IMR-90 (cell line): ENCODE measurements at regions not wholly inside any gene's neighbourhood (a gene's known extent, or its start where the extent isn't known, plus 50 kb on each side); places are given as distances from the start of the nearest gene placed in this dataset.

Experiments
- ATAC-seq: fragments of 200-7000 bp; cut with Tn5 transposase; 2 replicates; pipeline ENCODE4 v1.9.1; 2020; ENCODE audit warnings: low read depth, mild to moderate bottlenecking, moderate library complexity
- BruUV-seq: library from RNA; stranded (reverse); fragments of 400-500 nt; replicated peaks from 2 replicates; lab custom pipeline; 2021; lab: Mats Ljungman, UMichigan
- CTCF ChIA-PET: fragments of 300-600 bp; formaldehyde crosslinking; extraction: SDS; loops from one replicate; lab custom pipeline; 2021; ENCODE audit warnings: antibody characterized with exemption; lab: Yijun Ruan, JAX
- POLR2A ChIA-PET: fragments of 300-600 bp; sonication (Branson Sonifier 250); formaldehyde crosslinking; loops from one replicate; lab custom pipeline; 2022; ENCODE audit warnings: antibody characterized with exemption; ENCODE audit not compliant: unreplicated experiment; lab: Charles Lee
- DNase-seq: peaks from one replicate; pipeline ENCODE4 v3.0.0; 2013
- H2AFZ ChIP-seq: replicated peaks from 2 replicates; pipeline ENCODE3; 2013; ENCODE audit warnings: low read length, mild to moderate bottlenecking; ENCODE audit not compliant: poor library complexity
- H2AK5ac ChIP-seq: 2 replicates; pipeline ENCODE4 v1.6.1; 2013; ENCODE audit warnings: low read depth, low read length, inconsistent platforms
- H2AK9ac ChIP-seq: replicated peaks from 2 replicates; pipeline ENCODE3; 2013; ENCODE audit warnings: mild to moderate bottlenecking, low read depth, low read length, moderate library complexity; ENCODE audit not compliant: poor library complexity
- H2BK120ac ChIP-seq: 2 replicates; pipeline ENCODE4 v1.6.1; 2013; ENCODE audit warnings: low read depth, low read length, inconsistent platforms
- H2BK15ac ChIP-seq: 3 replicates; pipeline ENCODE4 v1.6.1; 2013; ENCODE audit warnings: low read depth, low read length, inconsistent platforms
- H2BK20ac ChIP-seq: 2 replicates; pipeline ENCODE4 v1.6.1; 2013; ENCODE audit warnings: low read depth, mild to moderate bottlenecking, inconsistent platforms, low read length, moderate library complexity
- H2BK5ac ChIP-seq: 2 replicates; pipeline ENCODE4 v1.6.1; 2013; ENCODE audit warnings: mild to moderate bottlenecking, low read depth, low read length, inconsistent platforms; ENCODE audit not compliant: poor library complexity, severe bottlenecking
- H3K14ac ChIP-seq: replicated peaks from 2 replicates; pipeline ENCODE4 v1.6.1; 2013; ENCODE audit warnings: low read depth, low read length, inconsistent platforms
- H3K18ac ChIP-seq: 2 replicates; pipeline ENCODE4 v1.6.1; 2013; ENCODE audit warnings: low read depth, low read length, control low read depth
- H3K23ac ChIP-seq: 2 replicates; pipeline ENCODE4 v1.6.1; 2013; ENCODE audit warnings: low read depth, low read length, inconsistent platforms
- H3K27ac ChIP-seq: 2 replicates; pipeline ENCODE4 v1.5.1; 2013; ENCODE audit warnings: mild to moderate bottlenecking, control low read depth, low read length; ENCODE audit not compliant: insufficient read depth
- H3K27me3 ChIP-seq: 2 replicates; pipeline ENCODE4 v1.6.1; 2013; ENCODE audit warnings: low read length; ENCODE audit not compliant: control insufficient read depth, insufficient read depth
- H3K36me3 ChIP-seq: 2 replicates; pipeline ENCODE4 v1.6.1; 2013; ENCODE audit warnings: low read length, mixed read lengths; ENCODE audit not compliant: control insufficient read depth, insufficient read depth
- H3K4ac ChIP-seq: 2 replicates; pipeline ENCODE4 v1.6.1; 2013; ENCODE audit warnings: low read depth, low read length, inconsistent platforms
- H3K4me1 ChIP-seq: 2 replicates; pipeline ENCODE4 v1.6.1; 2013; ENCODE audit warnings: low read length, mixed read lengths; ENCODE audit not compliant: control insufficient read depth, insufficient read depth
- H3K4me2 ChIP-seq: 2 replicates; pipeline ENCODE4 v1.6.1; 2013; ENCODE audit warnings: low read depth, mild to moderate bottlenecking, control low read depth, low read length, moderate library complexity
- H3K4me3 ChIP-seq: 2 replicates; pipeline ENCODE4 v1.5.1; 2013; ENCODE audit warnings: low read depth, mild to moderate bottlenecking, control low read depth, low read length, moderate library complexity; ENCODE audit not compliant: insufficient read depth
- H3K56ac ChIP-seq: 2 replicates; pipeline ENCODE4 v1.6.1; 2013; ENCODE audit warnings: low read length, inconsistent platforms; ENCODE audit not compliant: insufficient read depth; ENCODE audit errors: extremely low read depth
- H3K79me1 ChIP-seq, 2 experiments: 2 replicates each; pipeline ENCODE4 v1.6.1; 2013; ENCODE audit warnings: low read length in 2 of 2, inconsistent platforms in 1 of 2, low read depth in 1 of 2
- H3K9ac ChIP-seq: 2 replicates; pipeline ENCODE4 v1.6.1; 2013; ENCODE audit warnings: low read depth, low read length, control low read depth
- H3K9me1 ChIP-seq: 2 replicates; pipeline ENCODE4 v1.6.1; 2013; ENCODE audit warnings: low read length, inconsistent platforms; ENCODE audit not compliant: insufficient read depth
- H3K9me3 ChIP-seq: 2 replicates; pipeline ENCODE4 v1.6.1; 2013; ENCODE audit warnings: low read length; ENCODE audit not compliant: control insufficient read depth, insufficient read depth
- H4K20me1 ChIP-seq: 2 replicates; pipeline ENCODE4 v1.6.1; 2013; ENCODE audit warnings: low read length, inconsistent platforms; ENCODE audit not compliant: insufficient read depth
- H4K5ac ChIP-seq: 2 replicates; pipeline ENCODE4 v1.6.1; 2013; ENCODE audit warnings: mild to moderate bottlenecking, low read depth, low read length, control low read depth
- H4K8ac ChIP-seq, 2 experiments: 2 replicates each; pipeline ENCODE4 v1.6.1; 2013; ENCODE audit warnings: low read depth in 2 of 2, low read length in 2 of 2, control low read depth in 1 of 2, inconsistent platforms in 1 of 2
- H4K91ac ChIP-seq: 2 replicates; pipeline ENCODE4 v1.6.1; 2013; ENCODE audit warnings: low read depth, low read length, inconsistent platforms; ENCODE audit not compliant: insufficient read depth
- BHLHE40 ChIP-seq: fragments of 150-350 bp; IDR thresholded peaks from 2 replicates; pipeline ENCODE4 v1.6.1; 2016; ENCODE audit warnings: mild to moderate bottlenecking, low read depth, low read length
- CEBPB ChIP-seq: IDR thresholded peaks from 2 replicates; pipeline ENCODE4 v1.6.1; 2012; ENCODE audit warnings: low read depth, low read length, improper control_type of control experiment
- CHD1 ChIP-seq: IDR thresholded peaks from 2 replicates; pipeline ENCODE4 v1.6.1; 2012; ENCODE audit warnings: low read depth, low read length, improper control_type of control experiment
- FOS ChIP-seq: fragments of 150-350 bp; IDR thresholded peaks from 2 replicates; pipeline ENCODE4 v1.6.1; 2016; ENCODE audit warnings: low read depth, low read length
- MAFK ChIP-seq: IDR thresholded peaks from 2 replicates; pipeline ENCODE4 v1.6.1; 2012; ENCODE audit warnings: low read depth, low read length, improper control_type of control experiment
- MAZ ChIP-seq: IDR thresholded peaks from 2 replicates; pipeline ENCODE4 v1.6.1; 2012; ENCODE audit warnings: low read depth, mild to moderate bottlenecking, low read length, improper control_type of control experiment, moderate library complexity, borderline replicate concordance
- MXI1 ChIP-seq: IDR thresholded peaks from 2 replicates; pipeline ENCODE4 v1.6.1; 2012; ENCODE audit warnings: low read depth, mild to moderate bottlenecking, low read length, moderate library complexity, borderline replicate concordance
- NFE2L2 ChIP-seq: fragments of 150-350 bp; IDR thresholded peaks from 2 replicates; pipeline ENCODE4 v1.6.1; 2016; ENCODE audit warnings: low read depth, mild to moderate bottlenecking, low read length
- POLR2A ChIP-seq: IDR thresholded peaks from 2 replicates; pipeline ENCODE4 v1.6.1; 2012; ENCODE audit warnings: mild to moderate bottlenecking, low read depth, low read length
- RAD21 ChIP-seq: IDR thresholded peaks from 2 replicates; pipeline ENCODE4 v1.6.1; 2012; ENCODE audit warnings: low read length, improper control_type of control experiment
- RCOR1 ChIP-seq: IDR thresholded peaks from 2 replicates; pipeline ENCODE4 v1.6.1; 2012; ENCODE audit warnings: mild to moderate bottlenecking, low read length, improper control_type of control experiment; ENCODE audit not compliant: insufficient replicate concordance
- RFX5 ChIP-seq: IDR thresholded peaks from 2 replicates; pipeline ENCODE4 v1.8.0; 2012; ENCODE audit warnings: low read depth, mild to moderate bottlenecking, low read length, moderate library complexity
- SMC3 ChIP-seq: fragments of 150-350 bp; IDR thresholded peaks from 2 replicates; pipeline ENCODE4 v1.6.1; 2016; ENCODE audit warnings: low read depth, mild to moderate bottlenecking, antibody characterized with exemption, low read length, moderate library complexity
- WGBS, 2 experiments: methylation state at CpG; one replicate each; pipeline versions ENCODE4 v1.1.5 to v1.1.7; 2013; ENCODE audit warnings: missing lambda C conversion rate in 2 of 2; ENCODE audit not compliant: insufficient read length in 1 of 2; ENCODE audit errors: extremely low coverage in 2 of 2; 5-methylcytosine and 5-hydroxymethylcytosine counted together
- dilution Hi-C: fragments of 300-500 bp; cut with HindIII; formaldehyde crosslinking; loops from one replicate; pipeline ENCODE4 v1.14.3; 2018; ENCODE audit warnings: low sequenced_read_pairs; ENCODE audit not compliant: unreplicated experiment
- in situ Hi-C: fragments of 300-500 bp; cut with MboI; formaldehyde crosslinking; loops from 3 replicates; pipeline ENCODE4 v1.14.3; 2019; ENCODE audit warnings: low sequenced_read_pairs, inconsistent platforms, mixed read lengths
- intact Hi-C: fragments of 100-400 bp; cut with micrococcal nuclease; formaldehyde crosslinking; loops from 2 replicates; pipeline ENCODE4 v1.10.0; 2022
- TF ChIP-seq, protein P1 (sequence below): fragments of 150-350 bp; IDR thresholded peaks from 2 replicates; pipeline ENCODE4 v1.6.1; 2017; ENCODE audit warnings: mild to moderate bottlenecking, antibody characterized with exemption, low read length, low read depth
- TF ChIP-seq, protein P2 (sequence below): conservative IDR thresholded peaks from 2 replicates; pipeline ENCODE4 v1.5.1; 2012; ENCODE audit warnings: mild to moderate bottlenecking, low read depth, low read length, improper control_type of control experiment
- TF ChIP-seq, protein P3 (sequence below): fragments of 150-350 bp; IDR thresholded peaks from 2 replicates; pipeline ENCODE4 v1.6.1; 2016; ENCODE audit warnings: low read depth, mild to moderate bottlenecking, low read length, moderate library complexity, borderline replicate concordance

DNA sequence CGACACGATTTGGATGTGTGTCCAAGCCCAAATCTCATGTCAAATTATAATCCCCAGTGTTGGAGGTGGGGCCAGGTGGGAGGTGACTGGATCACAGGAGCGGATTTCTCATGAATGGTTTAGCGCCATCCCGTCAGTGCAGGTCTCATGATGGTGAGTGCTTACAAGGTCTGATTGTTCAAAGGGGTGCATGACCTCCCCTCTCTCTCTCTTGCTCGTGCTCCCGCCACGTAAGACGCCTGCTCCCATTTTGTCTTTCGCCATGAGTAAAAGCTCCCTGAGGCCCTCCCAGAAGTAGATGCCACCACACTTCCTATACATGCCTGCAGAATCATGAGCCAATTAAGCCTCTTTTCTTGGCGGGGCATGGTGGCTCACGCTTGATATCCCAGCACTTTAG, 71.5 kb upstream of the NANOS1 start:
- no peak overlapping the region for H3K4me2 ChIP-seq
- no TSS peak for BruUV-seq
- H3K4ac ChIP-seq = no peak overlapping the region
- no peak overlapping the region for H2AK9ac ChIP-seq
- in situ Hi-C loops (no loop called here), dilution Hi-C loops (no loop called here), intact Hi-C loops (no loop called here)
- no peak overlapping the region for H4K5ac ChIP-seq
- H3K14ac ChIP-seq = no peak overlapping the region
- no peaks in the 10 kb centered on the region for H3K79me1 ChIP-seq
- no peak overlapping the region for H3K23ac ChIP-seq
- H4K8ac ChIP-seq = no peak overlapping the region
- H3K9me3 ChIP-seq = no peaks in the 10 kb centered on the region
- H3K4me3 ChIP-seq = no peak overlapping the region
- TF ChIP-seq SMC3 (no peak), RAD21 (no peak), POLR2A (no peak), NFE2L2 (no peak), MAFK (no peak), MAZ (no peak), FOS (no peak), RFX5 (no peak), BHLHE40 (no peak), CEBPB (no peak), CHD1 (no peak), RCOR1 (no peak), MXI1 (no peak)
- TF ChIP-seq, protein P1, sequence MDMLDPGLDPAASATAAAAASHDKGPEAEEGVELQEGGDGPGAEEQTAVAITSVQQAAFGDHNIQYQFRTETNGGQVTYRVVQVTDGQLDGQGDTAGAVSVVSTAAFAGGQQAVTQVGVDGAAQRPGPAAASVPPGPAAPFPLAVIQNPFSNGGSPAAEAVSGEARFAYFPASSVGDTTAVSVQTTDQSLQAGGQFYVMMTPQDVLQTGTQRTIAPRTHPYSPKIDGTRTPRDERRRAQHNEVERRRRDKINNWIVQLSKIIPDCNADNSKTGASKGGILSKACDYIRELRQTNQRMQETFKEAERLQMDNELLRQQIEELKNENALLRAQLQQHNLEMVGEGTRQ = no peak
- TF ChIP-seq, protein P2, sequence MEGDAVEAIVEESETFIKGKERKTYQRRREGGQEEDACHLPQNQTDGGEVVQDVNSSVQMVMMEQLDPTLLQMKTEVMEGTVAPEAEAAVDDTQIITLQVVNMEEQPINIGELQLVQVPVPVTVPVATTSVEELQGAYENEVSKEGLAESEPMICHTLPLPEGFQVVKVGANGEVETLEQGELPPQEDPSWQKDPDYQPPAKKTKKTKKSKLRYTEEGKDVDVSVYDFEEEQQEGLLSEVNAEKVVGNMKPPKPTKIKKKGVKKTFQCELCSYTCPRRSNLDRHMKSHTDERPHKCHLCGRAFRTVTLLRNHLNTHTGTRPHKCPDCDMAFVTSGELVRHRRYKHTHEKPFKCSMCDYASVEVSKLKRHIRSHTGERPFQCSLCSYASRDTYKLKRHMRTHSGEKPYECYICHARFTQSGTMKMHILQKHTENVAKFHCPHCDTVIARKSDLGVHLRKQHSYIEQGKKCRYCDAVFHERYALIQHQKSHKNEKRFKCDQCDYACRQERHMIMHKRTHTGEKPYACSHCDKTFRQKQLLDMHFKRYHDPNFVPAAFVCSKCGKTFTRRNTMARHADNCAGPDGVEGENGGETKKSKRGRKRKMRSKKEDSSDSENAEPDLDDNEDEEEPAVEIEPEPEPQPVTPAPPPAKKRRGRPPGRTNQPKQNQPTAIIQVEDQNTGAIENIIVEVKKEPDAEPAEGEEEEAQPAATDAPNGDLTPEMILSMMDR = no peak
- TF ChIP-seq, protein P3, sequence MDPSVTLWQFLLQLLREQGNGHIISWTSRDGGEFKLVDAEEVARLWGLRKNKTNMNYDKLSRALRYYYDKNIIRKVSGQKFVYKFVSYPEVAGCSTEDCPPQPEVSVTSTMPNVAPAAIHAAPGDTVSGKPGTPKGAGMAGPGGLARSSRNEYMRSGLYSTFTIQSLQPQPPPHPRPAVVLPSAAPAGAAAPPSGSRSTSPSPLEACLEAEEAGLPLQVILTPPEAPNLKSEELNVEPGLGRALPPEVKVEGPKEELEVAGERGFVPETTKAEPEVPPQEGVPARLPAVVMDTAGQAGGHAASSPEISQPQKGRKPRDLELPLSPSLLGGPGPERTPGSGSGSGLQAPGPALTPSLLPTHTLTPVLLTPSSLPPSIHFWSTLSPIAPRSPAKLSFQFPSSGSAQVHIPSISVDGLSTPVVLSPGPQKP = no peak
- WGBS, 2 experiments = 94% methylated on average over 2 of the region's 12 CpGs; no CpG with 5 or more reads in 1 of the 2 experiments
- H3K9ac ChIP-seq = no peak overlapping the region
- no peaks in the 10 kb centered on the region for H3K9me1 ChIP-seq
- H3K56ac ChIP-seq = no peak overlapping the region
- no peak for DNase-seq
- no peak overlapping the region for H2BK5ac ChIP-seq
- H2AK5ac ChIP-seq = no peak overlapping the region
- no peak overlapping the region for H3K18ac ChIP-seq
- H3K27me3 ChIP-seq = peaks cover 9% of the 10 kb centered on the region
- POLR2A ChIA-PET = no interaction called here
- H3K27ac ChIP-seq = no peak overlapping the region
- H2BK20ac ChIP-seq = no peak overlapping the region
- no peak overlapping the region for H2BK15ac ChIP-seq
- H4K91ac ChIP-seq = no peak overlapping the region
- H2AFZ ChIP-seq = no peak overlapping the region
- H3K36me3 ChIP-seq = no peaks in the 10 kb centered on the region
- H3K4me1 ChIP-seq = peaks cover 7% of the 10 kb centered on the region
- no peak for ATAC-seq
- no peaks in the 10 kb centered on the region for H4K20me1 ChIP-seq
- CTCF ChIA-PET = interaction anchor here (1.3 kb wide), 1 partner anchor 8 kb away, joined by 5 read pairs; no protein-coding TSS in a partner anchor
- H2BK120ac ChIP-seq = no peak overlapping the region
